HEK293 (cell line): ENCODE measurements at regions not wholly inside any gene's neighbourhood (a gene's known extent, or its start where the extent isn't known, plus 50 kb on each side); places are given as distances from the start of the nearest gene placed in this dataset.

Source experiments
- MZF1 ChIP-seq: fragments of 450-650 bp; formaldehyde crosslinking; IDR thresholded peaks from 2 replicates; pipeline ENCODE4 v1.5.1; 2017; ENCODE audit warnings: missing biosample characterization, missing genetic modification characterization, borderline replicate concordance
- SCRT2 ChIP-seq: fragments of 450-650 bp; formaldehyde crosslinking; IDR thresholded peaks from 2 replicates; pipeline ENCODE4 v1.5.1; 2016; ENCODE audit warnings: missing biosample characterization, missing genetic modification characterization
- TCF7L2 ChIP-seq: IDR thresholded peaks from 2 replicates; pipeline ENCODE4 v1.6.1; 2011; ENCODE audit warnings: low read depth, mild to moderate bottlenecking, inconsistent platforms, low read length, moderate library complexity, borderline replicate concordance
- ZNF280D ChIP-seq: fragments of 450-650 bp; formaldehyde crosslinking; IDR thresholded peaks from 2 replicates; pipeline ENCODE4 v1.5.1; 2016; ENCODE audit warnings: missing biosample characterization, missing genetic modification characterization
- TF ChIP-seq, protein P1 (sequence below): fragments of 450-650 bp; formaldehyde crosslinking; IDR thresholded peaks from 2 replicates; pipeline ENCODE4 v1.5.1; 2016; ENCODE audit warnings: missing biosample characterization, missing genetic modification characterization
- TF ChIP-seq, protein P2 (sequence below): fragments of 450-650 bp; formaldehyde crosslinking; IDR thresholded peaks from 2 replicates; pipeline ENCODE4 v1.5.1; 2016; ENCODE audit warnings: missing biosample characterization, missing genetic modification characterization
- TF ChIP-seq, protein P3 (sequence below): fragments of 450-650 bp; formaldehyde crosslinking; IDR thresholded peaks from 2 replicates; pipeline ENCODE4 v1.5.1; 2017; ENCODE audit warnings: missing biosample characterization, missing genetic modification characterization

- TF ChIP-seq TCF7L2 (no peak), ZNF280D (no peak), SCRT2 (tag by site-specific recombination) (no peak), MZF1 (tag by site-specific recombination) (no peak)
- TF ChIP-seq, protein P1, sequence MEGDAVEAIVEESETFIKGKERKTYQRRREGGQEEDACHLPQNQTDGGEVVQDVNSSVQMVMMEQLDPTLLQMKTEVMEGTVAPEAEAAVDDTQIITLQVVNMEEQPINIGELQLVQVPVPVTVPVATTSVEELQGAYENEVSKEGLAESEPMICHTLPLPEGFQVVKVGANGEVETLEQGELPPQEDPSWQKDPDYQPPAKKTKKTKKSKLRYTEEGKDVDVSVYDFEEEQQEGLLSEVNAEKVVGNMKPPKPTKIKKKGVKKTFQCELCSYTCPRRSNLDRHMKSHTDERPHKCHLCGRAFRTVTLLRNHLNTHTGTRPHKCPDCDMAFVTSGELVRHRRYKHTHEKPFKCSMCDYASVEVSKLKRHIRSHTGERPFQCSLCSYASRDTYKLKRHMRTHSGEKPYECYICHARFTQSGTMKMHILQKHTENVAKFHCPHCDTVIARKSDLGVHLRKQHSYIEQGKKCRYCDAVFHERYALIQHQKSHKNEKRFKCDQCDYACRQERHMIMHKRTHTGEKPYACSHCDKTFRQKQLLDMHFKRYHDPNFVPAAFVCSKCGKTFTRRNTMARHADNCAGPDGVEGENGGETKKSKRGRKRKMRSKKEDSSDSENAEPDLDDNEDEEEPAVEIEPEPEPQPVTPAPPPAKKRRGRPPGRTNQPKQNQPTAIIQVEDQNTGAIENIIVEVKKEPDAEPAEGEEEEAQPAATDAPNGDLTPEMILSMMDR (tag by site-specific recombination), result no peak
- TF ChIP-seq, protein P2, sequence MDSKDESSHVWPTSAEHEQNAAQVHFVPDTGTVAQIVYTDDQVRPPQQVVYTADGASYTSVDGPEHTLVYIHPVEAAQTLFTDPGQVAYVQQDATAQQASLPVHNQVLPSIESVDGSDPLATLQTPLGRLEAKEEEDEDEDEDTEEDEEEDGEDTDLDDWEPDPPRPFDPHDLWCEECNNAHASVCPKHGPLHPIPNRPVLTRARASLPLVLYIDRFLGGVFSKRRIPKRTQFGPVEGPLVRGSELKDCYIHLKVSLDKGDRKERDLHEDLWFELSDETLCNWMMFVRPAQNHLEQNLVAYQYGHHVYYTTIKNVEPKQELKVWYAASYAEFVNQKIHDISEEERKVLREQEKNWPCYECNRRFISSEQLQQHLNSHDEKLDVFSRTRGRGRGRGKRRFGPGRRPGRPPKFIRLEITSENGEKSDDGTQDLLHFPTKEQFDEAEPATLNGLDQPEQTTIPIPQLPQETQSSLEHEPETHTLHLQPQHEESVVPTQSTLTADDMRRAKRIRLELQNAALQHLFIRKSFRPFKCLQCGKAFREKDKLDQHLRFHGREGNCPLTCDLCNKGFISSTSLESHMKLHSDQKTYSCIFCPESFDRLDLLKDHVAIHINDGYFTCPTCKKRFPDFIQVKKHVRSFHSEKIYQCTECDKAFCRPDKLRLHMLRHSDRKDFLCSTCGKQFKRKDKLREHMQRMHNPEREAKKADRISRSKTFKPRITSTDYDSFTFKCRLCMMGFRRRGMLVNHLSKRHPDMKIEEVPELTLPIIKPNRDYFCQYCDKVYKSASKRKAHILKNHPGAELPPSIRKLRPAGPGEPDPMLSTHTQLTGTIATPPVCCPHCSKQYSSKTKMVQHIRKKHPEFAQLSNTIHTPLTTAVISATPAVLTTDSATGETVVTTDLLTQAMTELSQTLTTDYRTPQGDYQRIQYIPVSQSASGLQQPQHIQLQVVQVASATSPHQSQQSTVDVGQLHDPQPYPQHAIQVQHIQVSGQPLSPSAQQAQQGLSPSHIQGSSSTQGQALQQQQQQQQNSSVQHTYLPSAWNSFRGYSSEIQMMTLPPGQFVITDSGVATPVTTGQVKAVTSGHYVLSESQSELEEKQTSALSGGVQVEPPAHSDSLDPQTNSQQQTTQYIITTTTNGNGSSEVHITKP (tag by site-specific recombination), result no peak
- TF ChIP-seq, protein P3, sequence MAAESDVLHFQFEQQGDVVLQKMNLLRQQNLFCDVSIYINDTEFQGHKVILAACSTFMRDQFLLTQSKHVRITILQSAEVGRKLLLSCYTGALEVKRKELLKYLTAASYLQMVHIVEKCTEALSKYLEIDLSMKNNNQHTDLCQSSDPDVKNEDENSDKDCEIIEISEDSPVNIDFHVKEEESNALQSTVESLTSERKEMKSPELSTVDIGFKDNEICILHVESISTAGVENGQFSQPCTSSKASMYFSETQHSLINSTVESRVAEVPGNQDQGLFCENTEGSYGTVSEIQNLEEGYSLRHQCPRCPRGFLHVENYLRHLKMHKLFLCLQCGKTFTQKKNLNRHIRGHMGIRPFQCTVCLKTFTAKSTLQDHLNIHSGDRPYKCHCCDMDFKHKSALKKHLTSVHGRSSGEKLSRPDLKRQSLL, result no peak
Measured at GRCh38 chrX:55169782-55170181, 50.4 kb upstream of the PAGE5 start.
